Uterus (tissue), 3 donors: ENCODE measurements at regions not wholly inside any gene's neighbourhood (a gene's known extent, or its start where the extent isn't known, plus 50 kb on each side); places are given as distances from the start of the nearest gene placed in this dataset.

Experiments
- DNase-seq, 2 donors: peaks; one replicate each; pipeline ENCODE4 v3.0.0-alpha.2; 2019 to 2020
- H3K27ac ChIP-seq, 2 donors: fragments of 200-600 bp; sonication (generic); 1 replicate in 1 of 2; 2 replicates in 1 of 2; pipeline ENCODE4 v1.5.1; 2016 to 2018
- H3K27me3 ChIP-seq, 2 donors: fragments of 200-600 bp; sonication (generic); one replicate each; pipeline ENCODE4 v1.5.1; 2018 to 2019; ENCODE audit warnings: control low read depth in 1 of 2
- H3K36me3 ChIP-seq, 2 donors: fragments of 200-600 bp; sonication (generic); one replicate each; pipeline ENCODE4 v1.5.1; 2019; ENCODE audit warnings: control low read depth in 1 of 2
- H3K4me1 ChIP-seq, 2 donors: fragments of 200-600 bp; sonication (generic); one replicate each; pipeline ENCODE4 v1.5.1; 2018 to 2019; ENCODE audit warnings: control low read depth in 1 of 2
- H3K4me3 ChIP-seq, 2 donors: fragments of 200-600 bp; sonication (generic); 1 replicate in 1 of 2; 2 replicates in 1 of 2; pipeline ENCODE4 v1.5.1; 2018 to 2019; ENCODE audit warnings: mild to moderate bottlenecking in 1 of 2
- H3K9me3 ChIP-seq, 2 donors: fragments of 200-600 bp; sonication (generic); one replicate each; pipeline ENCODE4 v1.5.1; 2019; ENCODE audit warnings: control low read depth in 1 of 2
- POLR2A ChIP-seq, 2 donors: fragments of 450-650 bp; IDR thresholded peaks; one replicate each; pipeline ENCODE4 v1.6.1; 2016; ENCODE audit warnings: antibody characterized with exemption in 2 of 2, mild to moderate bottlenecking in 1 of 2, moderate library complexity in 1 of 2
- intact Hi-C: fragments of 100-400 bp; cut with DNase I; formaldehyde crosslinking; loops from one replicate; pipeline ENCODE4 v1.15.1; 2023; ENCODE audit warnings: low total_unique reads
- TF ChIP-seq, protein P1 (sequence below), 4 experiments: fragments of 200-600 bp in 2 of 4; fragments of 450-650 bp in 2 of 4; sonication (generic) in 2 of 4; IDR thresholded peaks; one replicate each; pipeline ENCODE4 v1.5.1; 2016 to 2019; ENCODE audit warnings: antibody characterized with exemption in 4 of 4, mild to moderate bottlenecking in 2 of 4, moderate library complexity in 1 of 4
- donor health status: DM: yes; HTN: yes; CAD: no.

- TF ChIP-seq, protein P1, sequence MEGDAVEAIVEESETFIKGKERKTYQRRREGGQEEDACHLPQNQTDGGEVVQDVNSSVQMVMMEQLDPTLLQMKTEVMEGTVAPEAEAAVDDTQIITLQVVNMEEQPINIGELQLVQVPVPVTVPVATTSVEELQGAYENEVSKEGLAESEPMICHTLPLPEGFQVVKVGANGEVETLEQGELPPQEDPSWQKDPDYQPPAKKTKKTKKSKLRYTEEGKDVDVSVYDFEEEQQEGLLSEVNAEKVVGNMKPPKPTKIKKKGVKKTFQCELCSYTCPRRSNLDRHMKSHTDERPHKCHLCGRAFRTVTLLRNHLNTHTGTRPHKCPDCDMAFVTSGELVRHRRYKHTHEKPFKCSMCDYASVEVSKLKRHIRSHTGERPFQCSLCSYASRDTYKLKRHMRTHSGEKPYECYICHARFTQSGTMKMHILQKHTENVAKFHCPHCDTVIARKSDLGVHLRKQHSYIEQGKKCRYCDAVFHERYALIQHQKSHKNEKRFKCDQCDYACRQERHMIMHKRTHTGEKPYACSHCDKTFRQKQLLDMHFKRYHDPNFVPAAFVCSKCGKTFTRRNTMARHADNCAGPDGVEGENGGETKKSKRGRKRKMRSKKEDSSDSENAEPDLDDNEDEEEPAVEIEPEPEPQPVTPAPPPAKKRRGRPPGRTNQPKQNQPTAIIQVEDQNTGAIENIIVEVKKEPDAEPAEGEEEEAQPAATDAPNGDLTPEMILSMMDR (IDR thresholded peaks at IDR 0.05) = no peak
- TF ChIP-seq POLR2A (IDR thresholded peaks at IDR 0.05) = no peak
- Histone ChIP-seq H3K4me3 (no peak overlapping the region), H3K36me3 (no peaks in the 10 kb centered on the region), H3K9me3 (no peaks in the 10 kb centered on the region), H3K4me1 (no peaks in the 10 kb centered on the region), H3K27me3 (no peaks in the 10 kb centered on the region), H3K27ac (no peak overlapping the region)
- intact Hi-C loops = no loop called here
- DNase-seq = no peak
Observed at GRCh38 chr14:76964695-76965094, 63.8 kb downstream of the IRF2BPL start.

- Histone ChIP-seq H3K9me3 (no peaks in the 10 kb centered on the region), H3K36me3 (no peaks in the 10 kb centered on the region), H3K27ac (no peak overlapping the region), H3K4me1 (no peaks in the 10 kb centered on the region), H3K27me3 (no peaks in the 10 kb centered on the region), H3K4me3 (no peak overlapping the region)
- TF ChIP-seq, protein P1 (IDR thresholded peaks at IDR 0.05) = no peak
- no peak for TF ChIP-seq POLR2A (IDR thresholded peaks at IDR 0.05)
- DNase-seq = no peak
- intact Hi-C loops = no loop called here
Observed at GRCh38 chr14:76963372-76963771, 65.1 kb downstream of the IRF2BPL start.

- Histone ChIP-seq H3K27me3 (no peaks in the 10 kb centered on the region), H3K4me1 (no peaks in the 10 kb centered on the region), H3K9me3 (no peaks in the 10 kb centered on the region), H3K27ac (peak overlapping the region; percentile 86 to 92), H3K4me3 (peak overlapping the region; percentile 32 to 45), H3K36me3 (no peaks in the 10 kb centered on the region)
- no peak for TF ChIP-seq POLR2A (IDR thresholded peaks at IDR 0.05)
- TF ChIP-seq, protein P1 (IDR thresholded peaks at IDR 0.05) = no peak
- no peak for DNase-seq
- intact Hi-C loops = no loop called here
Observed at GRCh38 chr14:76962303-76962660, 66.2 kb downstream of the IRF2BPL start.

DNA sequence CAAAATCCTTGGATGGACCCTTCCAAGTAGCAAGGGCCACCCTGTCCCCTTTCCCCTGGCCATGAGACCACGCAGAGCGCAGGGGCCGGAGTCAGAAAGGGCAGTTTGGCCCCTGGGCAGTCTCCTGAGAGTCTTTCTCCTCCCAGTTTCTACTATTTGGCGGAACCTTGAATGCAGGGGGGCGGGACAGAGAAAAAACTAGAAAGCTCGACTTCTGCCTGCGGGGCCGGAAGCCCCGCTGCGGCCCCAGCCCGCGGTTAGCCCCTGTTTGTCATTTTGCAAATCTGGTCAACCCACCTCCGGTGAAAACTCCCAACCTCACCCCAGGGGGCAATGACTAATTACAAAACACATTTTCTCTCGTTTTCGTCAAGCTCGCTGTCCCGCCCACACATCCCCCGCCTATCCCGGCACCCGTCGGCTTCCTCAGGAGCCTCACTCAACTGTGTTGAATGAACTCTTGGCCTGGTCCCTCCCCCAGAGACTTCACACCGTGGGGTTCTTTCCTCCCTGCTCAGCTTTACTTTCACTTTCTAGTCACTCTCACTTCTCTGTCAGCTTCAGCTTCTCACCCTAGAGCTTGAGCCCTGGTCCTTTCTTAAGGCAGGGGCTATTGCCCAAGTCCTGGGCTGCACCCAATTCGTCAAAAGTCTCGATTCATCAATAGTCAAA lies 66.7 kb downstream of the IRF2BPL start:
- Histone ChIP-seq H3K4me1 (peaks cover 0 to 4% of the 10 kb centered on the region in 2 donors), H3K27me3 (no peaks in the 10 kb centered on the region), H3K36me3 (no peaks in the 10 kb centered on the region), H3K9me3 (no peaks in the 10 kb centered on the region), H3K4me3 (peak overlapping the region; percentile 32 to 45), H3K27ac (peak overlapping the region; percentile 86 to 92)
- TF ChIP-seq POLR2A (IDR thresholded peaks at IDR 0.05) = no peak
- TF ChIP-seq, protein P1 (IDR thresholded peaks at IDR 0.05) = peak in 1 of 4 experiments; percentile 5
- peak; percentile 84 to 90 for DNase-seq
- intact Hi-C loops = no loop called here

DNA sequence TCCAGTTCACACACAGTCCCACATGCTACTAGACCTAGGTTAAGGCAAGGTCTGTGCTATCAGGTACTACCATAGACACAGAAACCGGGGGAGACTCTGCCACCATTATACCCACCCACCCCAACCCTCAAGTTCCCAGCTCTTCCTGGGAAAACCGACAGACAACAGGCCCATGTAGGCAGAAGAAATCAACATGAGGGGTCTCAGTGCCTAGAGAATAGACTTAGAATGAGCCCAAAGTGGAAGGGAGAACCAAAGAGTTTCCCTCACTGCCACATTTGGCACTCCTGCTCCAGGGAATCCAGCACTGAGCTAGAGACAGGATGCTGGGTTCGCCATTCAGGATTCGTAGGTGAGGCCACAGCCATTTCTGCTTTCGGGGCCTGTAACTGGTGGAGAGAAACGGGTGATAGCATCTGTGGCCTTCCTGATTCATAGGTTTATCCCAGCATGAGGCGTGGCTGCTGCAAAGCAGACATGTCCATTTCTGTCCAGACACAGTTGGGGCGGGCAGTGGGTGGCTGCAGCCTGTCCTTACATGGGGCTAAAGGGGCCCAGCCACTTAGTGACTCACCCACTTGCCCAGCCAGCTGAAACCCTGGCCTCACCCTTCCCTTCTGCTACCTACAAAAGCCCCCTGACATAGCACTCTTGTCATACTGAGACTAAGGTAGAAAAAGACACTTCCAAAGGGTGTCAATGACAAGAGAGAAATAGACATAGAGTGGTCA lies 69.4 kb downstream of the IRF2BPL start:
- H3K27me3 ChIP-seq = no peaks in the 10 kb centered on the region
- H3K36me3 ChIP-seq = no peaks in the 10 kb centered on the region
- no peak overlapping the region for H3K4me3 ChIP-seq
- peak in 1 of 2 donors; percentile 76 for DNase-seq
- H3K27ac ChIP-seq = peak overlapping the region; percentile 86 to 92
- intact Hi-C loops = no loop called here
- TF ChIP-seq, protein P1 (IDR thresholded peaks at IDR 0.05) = no peak
- no peak for TF ChIP-seq POLR2A (IDR thresholded peaks at IDR 0.05)
- peaks cover 0 to 18% of the 10 kb centered on the region in 2 donors for H3K4me1 ChIP-seq
- H3K9me3 ChIP-seq = no peaks in the 10 kb centered on the region
